GM12872 (cell line): ENCODE measurements at regions not wholly inside any gene's neighbourhood (a gene's known extent, or its start where the extent isn't known, plus 50 kb on each side); places are given as distances from the start of the nearest gene placed in this dataset.

ENCODE experiments used
- TF ChIP-seq, protein P1 (sequence below): IDR thresholded peaks from 3 replicates; pipeline ENCODE4 v1.5.1; 2011; ENCODE audit warnings: low read depth, mild to moderate bottlenecking, low read length, moderate library complexity; ENCODE audit not compliant: insufficient read depth

DNA sequence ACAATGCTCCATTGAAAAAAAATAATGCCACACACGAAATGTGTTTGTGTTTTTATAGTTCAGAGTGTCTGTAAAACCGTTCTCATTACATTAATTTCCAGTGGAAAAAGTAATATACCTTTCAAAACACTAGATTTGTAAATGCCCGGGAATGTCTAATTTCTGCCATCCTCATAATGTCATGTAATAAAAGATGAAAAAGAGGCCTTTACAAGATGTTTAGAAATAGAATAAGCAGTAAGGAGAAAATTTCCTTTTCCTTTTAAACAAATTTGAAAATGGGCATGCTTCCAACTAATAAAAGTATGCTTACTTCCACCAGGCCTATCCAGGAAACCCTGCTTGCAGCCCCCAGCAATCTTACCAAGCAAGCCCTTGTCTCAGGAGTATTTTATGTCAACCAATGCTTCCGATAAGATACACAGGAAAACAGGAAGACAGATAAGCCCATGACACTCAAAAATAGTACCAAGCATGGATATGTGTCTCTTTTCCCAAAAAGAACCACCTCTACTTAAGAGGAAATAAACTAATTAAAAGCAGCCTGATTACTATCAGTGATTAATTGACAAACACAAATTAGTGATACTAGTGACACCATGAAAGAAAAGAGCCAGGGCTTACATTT, 894.7 kb upstream of the INTU start:
- TF ChIP-seq, protein P1, sequence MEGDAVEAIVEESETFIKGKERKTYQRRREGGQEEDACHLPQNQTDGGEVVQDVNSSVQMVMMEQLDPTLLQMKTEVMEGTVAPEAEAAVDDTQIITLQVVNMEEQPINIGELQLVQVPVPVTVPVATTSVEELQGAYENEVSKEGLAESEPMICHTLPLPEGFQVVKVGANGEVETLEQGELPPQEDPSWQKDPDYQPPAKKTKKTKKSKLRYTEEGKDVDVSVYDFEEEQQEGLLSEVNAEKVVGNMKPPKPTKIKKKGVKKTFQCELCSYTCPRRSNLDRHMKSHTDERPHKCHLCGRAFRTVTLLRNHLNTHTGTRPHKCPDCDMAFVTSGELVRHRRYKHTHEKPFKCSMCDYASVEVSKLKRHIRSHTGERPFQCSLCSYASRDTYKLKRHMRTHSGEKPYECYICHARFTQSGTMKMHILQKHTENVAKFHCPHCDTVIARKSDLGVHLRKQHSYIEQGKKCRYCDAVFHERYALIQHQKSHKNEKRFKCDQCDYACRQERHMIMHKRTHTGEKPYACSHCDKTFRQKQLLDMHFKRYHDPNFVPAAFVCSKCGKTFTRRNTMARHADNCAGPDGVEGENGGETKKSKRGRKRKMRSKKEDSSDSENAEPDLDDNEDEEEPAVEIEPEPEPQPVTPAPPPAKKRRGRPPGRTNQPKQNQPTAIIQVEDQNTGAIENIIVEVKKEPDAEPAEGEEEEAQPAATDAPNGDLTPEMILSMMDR, result no peak

DNA sequence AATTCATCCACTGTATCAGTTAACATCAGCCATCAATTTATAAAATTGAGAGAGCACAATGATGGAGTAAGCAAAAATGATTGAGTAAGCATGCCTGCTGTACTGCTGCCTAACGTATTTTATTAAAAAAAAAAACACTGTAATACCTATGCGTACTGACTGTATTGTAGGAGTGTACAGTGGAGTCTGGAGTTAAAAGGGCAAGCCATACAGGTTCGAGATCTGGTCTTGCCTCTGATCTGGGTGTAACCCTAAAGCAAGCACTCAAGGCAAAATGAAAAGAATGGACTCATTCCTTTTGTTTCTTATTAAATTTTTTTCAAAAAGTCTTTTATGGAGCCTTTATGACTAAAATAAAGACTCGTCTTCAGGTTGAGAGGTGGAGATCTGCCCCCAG, 894.2 kb upstream of the INTU start:
- TF ChIP-seq, protein P1, result no peak

DNA sequence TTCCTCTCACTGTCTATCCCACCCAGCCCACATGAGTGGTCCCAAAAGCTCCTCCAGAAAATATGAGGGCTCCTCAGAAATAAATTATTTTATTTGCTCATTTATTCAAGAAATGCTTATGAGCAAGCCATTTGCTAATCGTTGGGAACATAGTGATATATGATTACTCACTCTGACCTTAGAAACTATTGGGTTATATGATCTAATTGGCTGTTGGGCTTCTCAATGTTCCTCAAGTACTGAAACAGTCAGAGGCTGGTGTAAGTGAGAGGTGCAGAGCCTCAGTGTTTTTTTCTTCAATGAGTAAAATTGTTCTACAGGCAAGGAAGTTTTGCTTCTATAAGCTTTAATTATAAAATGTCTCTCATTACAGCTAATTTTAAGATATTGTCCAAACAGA, 893.8 kb upstream of the INTU start:
- TF ChIP-seq, protein P1, result no peak

DNA sequence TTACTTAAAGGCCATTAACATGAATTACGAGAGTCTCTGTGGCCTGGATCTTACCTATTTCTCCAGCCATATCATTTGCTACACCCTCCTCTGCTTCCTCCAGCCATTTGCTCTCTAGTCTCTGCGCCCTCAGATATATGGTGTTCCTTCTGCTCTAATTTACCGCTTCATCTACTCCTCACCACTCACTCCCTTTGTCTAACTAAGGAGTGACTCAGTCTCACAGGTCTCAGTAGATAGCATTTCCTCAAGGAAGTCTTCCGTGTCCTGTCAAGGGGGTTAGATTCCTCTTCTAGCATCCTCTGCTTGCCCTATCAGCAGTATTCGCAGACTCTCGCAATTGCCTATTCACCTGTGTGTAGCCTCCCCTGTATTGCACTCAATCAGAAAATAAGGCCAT, 892.1 kb upstream of the INTU start:
- TF ChIP-seq, protein P1, result no peak

DNA sequence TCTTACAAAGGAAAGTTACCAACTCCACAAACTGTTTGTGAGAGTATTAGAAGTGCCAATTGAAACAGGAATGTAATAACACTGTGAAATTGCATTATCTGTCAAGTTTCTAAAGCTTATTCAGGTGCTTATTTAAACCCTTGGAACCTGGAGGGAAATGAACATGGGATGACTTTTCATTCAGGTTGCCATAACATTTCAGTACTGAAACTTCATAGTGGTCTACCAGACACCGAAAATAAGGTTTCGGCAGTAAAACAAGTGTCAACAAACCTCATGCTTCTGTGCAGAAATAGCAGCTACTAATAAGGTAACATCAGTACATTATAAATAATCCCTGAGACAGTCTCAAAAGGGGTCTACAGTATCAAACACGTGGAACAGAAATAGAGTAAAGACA, 890.7 kb upstream of the INTU start:
- TF ChIP-seq, protein P1, result no peak

DNA sequence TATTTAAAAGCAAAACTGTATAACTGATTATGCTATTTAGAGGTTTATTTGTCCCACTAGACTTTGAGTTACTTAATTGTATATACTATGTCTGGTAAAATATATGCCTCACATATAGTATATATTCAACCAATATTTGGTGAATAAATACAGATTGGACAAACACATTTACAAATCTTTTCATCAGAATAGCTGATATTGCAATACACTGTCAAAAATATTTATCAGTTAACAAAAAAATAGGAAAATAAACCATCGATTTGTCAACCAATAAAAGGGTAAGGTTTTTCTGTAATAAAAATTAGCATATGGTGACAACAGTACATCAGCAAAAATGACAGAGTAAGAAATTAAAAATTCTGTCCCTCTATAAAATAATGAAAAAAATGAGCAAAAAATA, 889.9 kb upstream of the INTU start:
- TF ChIP-seq, protein P1, result no peak

DNA sequence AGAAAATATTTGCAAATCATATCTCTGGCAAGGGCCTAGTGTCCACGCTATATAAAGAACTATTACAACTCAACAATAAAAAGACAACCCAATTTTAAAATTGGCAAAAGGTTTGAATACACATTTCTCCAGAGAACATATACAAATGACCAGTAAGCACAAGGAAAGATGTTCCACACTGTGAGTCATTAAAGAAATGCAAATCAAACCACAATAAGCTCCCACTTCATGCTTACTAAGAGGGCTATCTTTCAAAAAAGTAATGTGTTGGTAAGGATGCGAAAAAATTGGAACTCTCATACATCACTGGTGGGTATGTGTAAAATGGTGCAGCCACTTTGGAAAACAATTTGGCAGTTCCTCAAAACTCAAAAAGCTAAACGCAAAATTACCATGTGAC, 884.0 kb upstream of the INTU start:
- TF ChIP-seq, protein P1, result no peak
